HG03520 (cell line): ENCODE measurements at regions not wholly inside any gene's neighbourhood (a gene's known extent, or its start where the extent isn't known, plus 50 kb on each side); places are given as distances from the start of the nearest gene placed in this dataset.
"Not testable (repeated sequence)": the region's sequence is repeated elsewhere in the genome, so short reads cannot be mapped to it uniquely, and the experiment has no call there.

Experiments
- ATAC-seq: cut with Tn5 transposase; IDR thresholded peaks from one replicate; pipeline ENCODE4 v1.9.1; 2021; ENCODE audit warnings: mild to moderate bottlenecking, moderate library complexity; ENCODE audit not compliant: unreplicated experiment

DNA sequence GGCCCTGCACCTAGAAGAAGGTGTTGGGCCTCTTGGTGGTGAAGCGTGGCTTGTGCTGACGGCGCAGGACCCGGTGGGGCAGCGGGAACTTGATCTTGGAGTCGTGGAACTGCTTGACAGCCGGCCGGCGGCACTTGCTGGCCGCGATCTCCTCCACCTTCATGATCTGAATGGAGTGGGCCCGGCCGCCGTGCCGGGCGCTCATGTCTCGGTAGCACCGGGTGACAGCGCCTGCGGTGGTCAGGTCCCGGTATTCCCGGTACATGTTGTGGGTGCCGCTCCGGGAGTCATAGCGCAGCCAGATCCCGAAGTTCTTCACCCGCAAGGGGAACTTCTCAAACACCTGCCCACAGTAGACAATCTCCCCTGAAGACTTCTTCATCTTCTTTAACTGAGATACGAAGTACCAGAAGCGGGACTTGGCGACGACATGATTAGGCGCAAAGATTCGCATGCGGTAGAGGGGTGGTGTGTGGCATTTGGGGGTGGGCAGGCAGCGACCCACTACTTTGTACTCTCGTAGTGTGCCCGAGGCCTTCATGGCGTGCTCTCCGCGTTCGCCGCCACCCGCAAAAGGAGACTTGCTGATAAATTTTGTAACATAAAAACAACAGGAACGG is 92.1 kb upstream of the MSH6 start:
- ATAC-seq: not testable (repeated sequence)

GRCh38 chr2:47690132-47690531 is 92.8 kb upstream of the MSH6 start:
- ATAC-seq: no peak

DNA sequence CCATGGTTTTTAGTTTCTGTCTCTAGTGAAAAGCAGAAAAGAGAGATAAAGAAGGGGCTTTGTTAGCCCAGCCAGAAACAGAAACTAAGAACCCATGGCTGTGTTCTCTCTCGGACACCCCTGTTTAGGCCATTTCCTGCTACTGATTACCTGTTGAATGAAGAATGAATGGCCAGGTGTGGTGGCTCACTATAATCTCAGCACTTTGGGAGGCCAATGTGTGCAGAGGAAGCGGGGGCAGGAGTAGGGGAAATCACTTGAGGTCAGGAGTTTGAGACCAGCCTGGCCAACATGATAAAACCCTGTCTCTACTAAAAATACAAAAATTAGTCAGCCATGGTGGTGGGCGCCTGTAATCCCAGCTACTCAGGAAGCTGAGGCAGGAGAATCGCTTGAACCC is 93.8 kb upstream of the MSH6 start:
- ATAC-seq: peak; percentile 70

- no peak for ATAC-seq
These were observed 94.4 kb upstream of the MSH6 start for GRCh38 chr2:47688561-47688960.

GRCh38 chr2:47687856-47688255 is 95.1 kb upstream of the MSH6 start:
- no peak for ATAC-seq

DNA sequence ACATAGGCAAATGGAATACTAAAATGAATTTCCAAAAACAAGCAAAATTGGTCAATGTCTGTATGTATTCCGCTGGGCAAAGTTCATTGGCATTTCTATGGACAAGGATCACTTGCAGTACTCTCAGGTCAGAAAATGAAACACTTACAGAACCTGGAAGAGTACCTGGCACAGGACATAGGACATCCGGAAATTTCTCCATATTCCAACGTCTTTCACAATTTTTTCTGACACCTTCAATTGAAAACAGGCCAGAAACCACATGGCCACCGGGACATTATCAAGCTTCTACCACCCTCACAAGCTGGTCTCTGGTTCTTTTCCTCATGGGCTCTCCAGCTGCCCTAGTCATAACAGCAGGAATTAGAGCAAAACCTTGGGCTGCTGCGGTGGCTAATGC is 96.9 kb upstream of the MSH6 start:
- no peak for ATAC-seq

DNA sequence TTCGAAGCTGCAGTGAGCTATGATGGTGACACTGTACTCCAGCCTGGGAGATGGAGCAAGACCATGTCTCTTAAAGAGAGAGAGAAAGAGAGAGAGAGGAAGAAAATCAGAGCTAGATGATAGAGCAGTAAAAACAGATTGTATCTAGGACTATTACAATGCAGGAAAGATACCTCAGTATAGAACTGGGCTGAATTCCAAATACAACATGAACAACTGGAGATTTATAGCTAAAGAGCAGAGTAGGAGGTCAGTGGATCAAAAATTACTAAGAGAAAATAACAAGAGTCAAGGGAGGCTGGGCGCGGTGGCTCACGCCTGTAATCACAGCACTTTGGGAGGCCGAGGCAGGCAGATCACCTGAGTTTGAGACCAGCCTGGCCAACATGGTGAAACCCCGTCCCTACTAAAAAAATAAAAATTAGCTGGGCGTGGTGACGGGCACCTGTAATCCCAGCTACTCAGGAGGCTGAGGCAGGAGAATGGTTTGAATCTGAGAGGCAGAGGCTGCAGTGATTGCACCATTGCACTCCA is 100.7 kb upstream of the MSH6 start:
- no peak for ATAC-seq

- ATAC-seq: no peak
These were observed 105.6 kb upstream of the KCNK12 start for GRCh38 chr2:47676261-47676926.

DNA sequence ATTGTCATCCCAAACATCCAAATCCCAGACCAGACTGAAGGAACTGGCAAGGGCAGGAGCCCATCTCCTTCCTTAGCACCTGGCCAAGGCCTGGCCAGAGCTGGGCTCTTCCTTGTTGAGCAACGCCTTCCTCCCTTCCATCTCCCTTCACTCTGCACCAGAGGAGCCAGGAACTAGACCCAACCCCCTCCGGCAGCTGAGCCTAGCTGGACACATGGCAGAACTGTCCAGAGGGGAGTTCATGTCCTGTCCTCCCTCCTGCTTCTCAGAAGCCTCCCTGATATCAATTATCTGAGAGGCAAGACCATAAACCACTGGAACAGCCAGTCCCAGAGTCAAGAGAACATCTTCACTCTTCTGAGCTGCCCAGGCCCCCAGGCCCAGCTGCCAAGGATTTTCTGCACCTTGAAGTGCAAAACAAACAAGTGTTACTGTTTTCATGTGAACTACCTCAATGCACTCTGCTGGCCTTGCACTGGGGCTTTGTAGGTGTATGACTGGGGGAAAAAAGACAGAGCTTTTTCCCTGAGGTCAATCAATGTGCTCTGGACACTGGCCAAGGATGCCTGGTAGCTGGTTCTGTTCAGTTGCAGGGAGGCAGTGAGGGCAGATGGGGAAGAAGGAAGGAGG is 104.5 kb upstream of the KCNK12 start:
- no peak for ATAC-seq

- no peak for ATAC-seq
These were observed 95.5 kb upstream of the KCNK12 start for GRCh38 chr2:47666332-47666731.

DNA sequence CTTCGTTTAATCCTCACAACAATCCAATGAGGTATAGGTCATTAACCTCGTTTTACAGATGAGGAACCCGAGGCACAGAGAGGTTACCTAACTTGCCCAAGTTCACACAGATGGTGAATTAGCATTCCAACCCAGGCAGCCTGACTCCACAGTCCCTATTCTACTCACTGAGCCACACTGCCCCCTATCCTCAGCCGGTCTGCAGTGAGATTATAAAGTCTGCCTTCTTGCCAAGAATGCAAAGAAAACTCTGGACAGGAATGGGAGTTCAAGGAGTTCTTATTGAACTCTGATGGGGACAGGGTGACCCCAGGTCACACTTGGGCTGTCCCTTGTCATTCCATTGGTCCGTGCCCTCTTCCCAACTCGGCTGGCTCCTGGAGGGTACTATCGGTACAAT is 94.0 kb upstream of the KCNK12 start:
- ATAC-seq: no peak

- ATAC-seq: no peak
These were observed 91.8 kb upstream of the KCNK12 start for GRCh38 chr2:47662552-47662951.

DNA sequence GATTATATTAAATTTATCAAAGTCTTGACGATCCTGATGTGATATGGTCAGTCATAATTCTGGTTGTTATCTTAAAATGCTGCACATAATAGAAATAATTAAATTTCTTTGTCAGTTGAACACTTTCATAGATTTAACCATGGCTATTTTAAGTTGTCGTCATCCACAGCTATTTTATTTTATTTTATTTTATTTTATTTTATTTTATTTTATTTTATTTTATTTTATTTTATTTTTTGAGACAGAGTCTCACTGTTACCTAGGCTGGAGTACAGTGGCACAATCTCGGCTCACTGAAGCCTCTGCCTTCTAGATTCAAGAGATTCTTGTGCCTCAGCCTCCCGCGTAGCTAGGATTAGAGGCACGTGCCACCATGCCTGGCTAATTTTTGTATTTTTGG is 90.5 kb upstream of the KCNK12 start:
- ATAC-seq: no peak

DNA sequence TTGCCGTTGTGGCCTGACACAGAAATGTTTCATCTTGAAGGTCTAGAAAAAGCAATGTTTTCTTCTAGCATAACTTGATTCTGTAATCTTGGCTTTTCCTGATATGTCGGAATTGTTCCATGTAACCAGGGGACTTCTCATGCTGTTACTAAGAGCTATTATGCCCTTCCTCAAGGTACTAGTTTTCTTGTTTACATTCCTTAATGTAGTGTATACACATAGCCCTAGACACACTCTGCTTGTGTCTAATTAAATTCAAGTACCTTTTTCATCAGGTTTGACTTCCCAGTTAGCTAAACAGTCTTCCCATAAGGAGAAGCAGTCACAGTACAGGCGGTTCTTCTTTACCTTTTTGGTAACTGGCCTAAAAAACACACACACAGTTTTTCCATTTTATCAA is 89.4 kb upstream of the KCNK12 start:
- no peak for ATAC-seq

DNA sequence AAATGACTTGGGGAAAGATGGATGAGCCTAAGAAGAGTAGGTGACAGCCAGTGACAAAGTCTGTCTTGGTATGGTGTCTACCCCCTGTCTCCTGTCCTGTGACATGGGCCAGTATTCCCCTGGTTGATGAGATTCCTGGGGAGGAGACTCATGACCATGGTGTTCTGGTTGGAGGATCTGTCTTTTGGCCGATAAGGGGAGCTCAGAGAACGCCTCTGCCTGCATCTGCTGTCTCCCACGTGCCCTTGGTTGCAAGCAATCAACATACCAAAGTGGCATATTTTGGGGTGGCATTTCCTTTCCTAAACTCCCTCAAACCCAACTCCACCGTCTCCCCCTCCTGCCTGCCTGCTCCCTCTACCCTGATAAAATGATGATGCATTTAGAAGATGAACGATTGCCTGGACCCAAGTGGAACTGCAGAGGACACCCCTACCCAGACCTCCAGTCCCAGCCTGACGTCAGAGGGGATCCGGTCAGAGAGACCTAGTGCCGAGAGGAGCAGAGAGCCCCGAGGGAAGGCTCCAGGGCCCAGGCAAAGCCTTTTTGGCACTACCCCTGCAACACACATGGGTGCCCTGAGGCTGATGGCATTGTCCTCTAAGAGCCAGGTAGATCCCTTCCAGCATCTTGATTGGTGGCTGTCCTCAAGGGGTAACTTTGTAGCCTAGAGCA is 88.0 kb upstream of the KCNK12 start:
- no peak for ATAC-seq

DNA sequence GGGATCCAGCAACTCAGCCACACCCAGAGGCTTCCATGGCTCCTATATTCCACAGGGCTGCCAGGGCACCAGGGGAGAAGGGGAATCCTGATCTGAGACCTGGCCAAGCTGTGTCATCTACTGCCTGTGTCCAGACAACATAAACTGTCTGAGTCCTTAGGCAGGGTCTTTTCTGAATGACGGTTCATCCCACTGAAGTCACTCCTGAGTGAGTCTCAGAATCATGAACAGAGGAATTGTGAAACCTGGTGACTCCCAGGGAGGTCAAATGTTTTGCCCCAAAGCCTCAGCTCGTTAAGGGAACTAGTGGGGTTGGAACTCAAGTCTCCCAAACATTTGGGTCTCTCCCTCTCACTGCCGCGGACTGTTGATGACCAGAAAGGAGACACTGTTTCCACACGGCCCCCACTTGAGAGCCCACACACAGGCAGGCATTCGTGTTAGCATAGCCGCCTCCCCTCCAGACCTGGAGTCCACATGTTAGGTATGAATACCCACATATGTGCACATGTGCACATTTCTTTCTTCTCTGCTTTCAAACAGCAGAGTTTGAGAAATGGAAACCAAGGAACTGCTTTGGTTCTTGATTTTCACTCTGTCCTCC is 87.2 kb upstream of the KCNK12 start:
- no peak for ATAC-seq

GRCh38 chr2:47656715-47657600 is 86.2 kb upstream of the KCNK12 start:
- no peak for ATAC-seq

GRCh38 chr2:47655563-47655880 is 84.7 kb upstream of the KCNK12 start:
- no peak for ATAC-seq

DNA sequence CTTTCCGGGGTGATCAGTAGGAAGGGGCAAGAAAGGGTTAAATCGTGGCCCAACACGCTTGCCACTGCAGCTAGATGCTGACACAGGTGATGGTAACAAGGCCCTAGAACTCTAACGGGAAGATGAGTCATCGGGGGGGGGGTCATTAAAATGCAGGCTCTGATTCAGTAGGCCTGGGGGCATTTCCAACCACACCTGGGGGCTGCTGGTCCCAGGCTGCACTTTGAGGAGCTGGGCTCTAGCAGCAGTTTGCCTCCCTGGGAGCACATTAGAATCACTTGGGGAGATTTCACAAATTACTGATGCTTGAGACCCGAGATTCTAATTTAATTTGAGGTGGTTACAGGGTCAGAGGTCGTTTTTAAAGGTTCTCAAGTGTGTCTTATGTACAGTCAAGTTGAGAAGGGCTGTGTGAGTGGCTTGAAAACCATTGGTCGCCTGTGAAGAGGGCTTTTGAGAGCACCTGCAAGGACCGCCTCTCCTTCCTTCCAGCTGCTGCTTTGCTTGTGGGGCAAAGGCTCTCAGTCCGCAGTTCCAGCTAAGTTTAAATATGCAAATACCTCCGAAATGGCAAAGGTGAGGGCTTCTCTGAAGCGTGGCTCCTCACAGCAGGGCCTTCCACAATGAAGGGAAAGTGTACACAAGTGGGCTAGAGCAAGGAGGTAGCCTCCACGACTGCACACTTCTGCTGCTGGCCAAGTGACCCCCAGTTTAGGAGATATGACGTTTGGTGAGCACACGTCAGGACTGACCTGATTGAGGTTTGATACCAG is 84.2 kb upstream of the KCNK12 start:
- ATAC-seq: peak; percentile 69
